T-helper 1 cell treated with Interleukin-12 subunit alpha and Interleukin-12 subunit beta and Interleukin-4 antibody, amounts not matched to agents 30 μg/mL and 1 μg/mL, for 36 hours (primary cell): ENCODE measurements at regions not wholly inside any gene's neighbourhood (a gene's known extent, or its start where the extent isn't known, plus 50 kb on each side); places are given as distances from the start of the nearest gene placed in this dataset.

Source experiments
- H3K27ac Mint-ChIP-seq: one replicate; pipeline ENCODE4 v1.8.0; 2021; ENCODE audit warnings: mild to moderate bottlenecking, mixed read lengths
- H3K27me3 Mint-ChIP-seq: one replicate; pipeline ENCODE4 v1.8.0; 2021; ENCODE audit warnings: low read depth, mixed read lengths
- H3K36me3 Mint-ChIP-seq: one replicate; pipeline ENCODE4 v1.8.0; 2021; ENCODE audit warnings: low read depth, mixed read lengths
- H3K4me1 Mint-ChIP-seq: one replicate; pipeline ENCODE4 v1.8.0; 2021; ENCODE audit warnings: low read depth, mixed read lengths
- H3K4me3 Mint-ChIP-seq: one replicate; pipeline ENCODE4 v1.8.0; 2021; ENCODE audit warnings: mild to moderate bottlenecking, moderate library complexity, mixed read lengths
- H3K9me3 Mint-ChIP-seq: one replicate; pipeline ENCODE4 v1.8.0; 2021; ENCODE audit warnings: mixed read lengths

GRCh38 chr12:39240587-39240986 lies 202.3 kb downstream of the KIF21A start:
- H3K4me3 Mint-ChIP-seq, result no peak overlapping the region
- no peak overlapping the region for H3K27ac Mint-ChIP-seq
- H3K9me3 Mint-ChIP-seq, result no peaks in the 10 kb centered on the region
- no peaks in the 10 kb centered on the region for H3K27me3 Mint-ChIP-seq
- H3K4me1 Mint-ChIP-seq, result no peaks in the 10 kb centered on the region
- H3K36me3 Mint-ChIP-seq, result no peaks in the 10 kb centered on the region

GRCh38 chr12:39239490-39240486 lies 203.1 kb downstream of the KIF21A start:
- no peaks in the 10 kb centered on the region for H3K9me3 Mint-ChIP-seq
- no peaks in the 10 kb centered on the region for H3K36me3 Mint-ChIP-seq
- no peaks in the 10 kb centered on the region for H3K4me1 Mint-ChIP-seq
- no peak overlapping the region for H3K27ac Mint-ChIP-seq
- no peaks in the 10 kb centered on the region for H3K27me3 Mint-ChIP-seq
- H3K4me3 Mint-ChIP-seq, result no peak overlapping the region

DNA sequence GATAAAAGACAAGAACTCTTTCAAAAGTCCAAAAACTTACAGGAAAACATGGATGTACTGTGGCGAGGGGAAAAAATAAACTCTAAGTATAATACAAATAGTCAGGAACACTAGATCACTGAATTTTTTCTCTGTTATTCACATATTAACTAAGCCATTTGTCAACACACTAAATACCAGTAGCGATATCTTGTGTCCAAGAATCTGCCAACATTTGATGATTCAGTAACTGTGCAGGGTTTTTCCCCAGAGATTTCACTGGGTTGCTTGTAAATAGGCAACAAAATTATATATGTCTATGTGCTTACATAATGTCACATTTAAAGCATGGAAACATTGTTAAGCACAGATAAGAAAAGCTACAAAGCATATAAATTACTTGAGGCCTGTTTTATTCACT lies 205.9 kb downstream of the KIF21A start:
- H3K4me1 Mint-ChIP-seq, result no peaks in the 10 kb centered on the region
- H3K4me3 Mint-ChIP-seq, result no peak overlapping the region
- no peaks in the 10 kb centered on the region for H3K36me3 Mint-ChIP-seq
- no peaks in the 10 kb centered on the region for H3K9me3 Mint-ChIP-seq
- no peak overlapping the region for H3K27ac Mint-ChIP-seq
- H3K27me3 Mint-ChIP-seq, result no peaks in the 10 kb centered on the region

GRCh38 chr12:39235990-39236767 lies 206.7 kb downstream of the KIF21A start:
- H3K9me3 Mint-ChIP-seq, result no peaks in the 10 kb centered on the region
- no peak overlapping the region for H3K27ac Mint-ChIP-seq
- no peaks in the 10 kb centered on the region for H3K36me3 Mint-ChIP-seq
- H3K27me3 Mint-ChIP-seq, result no peaks in the 10 kb centered on the region
- no peaks in the 10 kb centered on the region for H3K4me1 Mint-ChIP-seq
- no peak overlapping the region for H3K4me3 Mint-ChIP-seq

DNA sequence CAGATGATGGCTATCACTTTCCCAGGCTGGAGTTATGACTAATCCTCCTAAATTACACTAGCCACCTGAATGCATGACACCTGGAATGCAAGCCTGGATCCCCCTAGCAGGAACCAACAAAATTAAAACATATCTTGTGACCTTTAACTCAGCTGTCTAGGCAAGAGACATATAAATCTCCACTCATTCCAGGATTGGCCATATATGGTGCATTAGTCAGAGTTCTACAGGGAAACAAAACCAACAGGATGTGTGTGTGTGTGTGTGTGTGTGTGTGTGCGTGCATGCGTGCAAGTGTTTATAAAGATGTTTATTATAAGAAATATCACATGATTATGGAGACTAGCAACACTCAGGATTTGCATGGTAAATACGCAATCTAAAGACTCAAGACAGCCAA lies 212.8 kb downstream of the KIF21A start:
- Mint-ChIP-seq H3K4me1 (no peaks in the 10 kb centered on the region), H3K27me3 (no peaks in the 10 kb centered on the region), H3K9me3 (no peaks in the 10 kb centered on the region)

GRCh38 chr12:39227218-39227617 lies 215.7 kb downstream of the KIF21A start:
- Mint-ChIP-seq H3K27ac (no peak overlapping the region), H3K4me1 (no peaks in the 10 kb centered on the region), H3K36me3 (no peaks in the 10 kb centered on the region), H3K4me3 (no peak overlapping the region), H3K27me3 (no peaks in the 10 kb centered on the region), H3K9me3 (no peaks in the 10 kb centered on the region)

More for the DNA sequence above, 212.8 kb downstream of the KIF21A start:
- H3K4me3 Mint-ChIP-seq, result no peak overlapping the region
- H3K36me3 Mint-ChIP-seq, result no peaks in the 10 kb centered on the region
- no peak overlapping the region for H3K27ac Mint-ChIP-seq

DNA sequence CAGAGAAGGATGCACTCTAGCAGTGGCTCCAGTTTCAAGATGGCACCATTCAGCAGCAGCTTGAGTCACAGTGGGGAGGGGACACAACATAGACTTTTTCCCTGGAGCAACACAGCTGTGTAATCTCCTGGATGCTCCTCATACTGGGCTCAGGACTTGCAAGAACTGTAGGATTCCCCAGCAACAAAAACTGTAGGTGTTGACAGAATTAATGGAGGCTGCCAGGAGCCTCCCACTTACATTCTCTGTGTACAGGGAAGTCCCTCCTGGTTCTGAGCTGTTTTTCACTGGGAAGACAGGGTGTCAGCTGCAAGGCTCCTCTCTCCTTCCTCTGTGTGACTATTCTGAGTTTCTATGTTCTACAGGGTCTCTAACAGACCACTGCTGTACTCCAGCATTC lies 217.9 kb downstream of the KIF21A start:
- H3K4me1 Mint-ChIP-seq, result no peaks in the 10 kb centered on the region
- H3K4me3 Mint-ChIP-seq, result no peak overlapping the region
- H3K9me3 Mint-ChIP-seq, result no peaks in the 10 kb centered on the region
- H3K27ac Mint-ChIP-seq, result no peak overlapping the region
- H3K36me3 Mint-ChIP-seq, result no peaks in the 10 kb centered on the region
- H3K27me3 Mint-ChIP-seq, result no peaks in the 10 kb centered on the region

GRCh38 chr12:39205969-39206368 lies 237.0 kb downstream of the KIF21A start:
- Mint-ChIP-seq H3K27me3 (no peaks in the 10 kb centered on the region), H3K9me3 (peaks cover 10% of the 10 kb centered on the region), H3K27ac (no peak overlapping the region), H3K36me3 (no peaks in the 10 kb centered on the region), H3K4me1 (no peaks in the 10 kb centered on the region), H3K4me3 (no peak overlapping the region)

DNA sequence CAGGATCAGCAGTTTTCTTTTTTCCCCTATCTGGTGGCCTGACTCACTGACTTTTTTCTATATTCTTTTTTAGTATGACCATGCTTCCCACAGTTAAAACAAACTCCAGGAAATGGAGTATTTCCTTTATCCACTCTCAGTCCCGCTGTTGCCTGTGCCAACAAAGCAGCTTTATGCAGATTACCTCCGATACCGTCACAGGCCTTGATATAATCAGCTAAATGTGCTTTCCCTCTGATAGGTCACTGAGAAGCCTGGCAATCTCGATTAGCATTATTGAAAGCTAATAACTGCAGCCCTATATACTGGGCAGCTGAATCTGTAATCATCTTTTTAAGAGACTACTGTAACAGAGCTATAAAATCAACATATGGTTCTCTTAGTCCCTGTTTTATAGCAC lies 243.6 kb downstream of the KIF21A start:
- no peaks in the 10 kb centered on the region for H3K36me3 Mint-ChIP-seq
- H3K4me3 Mint-ChIP-seq, result no peak overlapping the region
- peaks cover 8% of the 10 kb centered on the region for H3K9me3 Mint-ChIP-seq
- no peak overlapping the region for H3K27ac Mint-ChIP-seq
- no peaks in the 10 kb centered on the region for H3K27me3 Mint-ChIP-seq
- H3K4me1 Mint-ChIP-seq, result no peaks in the 10 kb centered on the region

DNA sequence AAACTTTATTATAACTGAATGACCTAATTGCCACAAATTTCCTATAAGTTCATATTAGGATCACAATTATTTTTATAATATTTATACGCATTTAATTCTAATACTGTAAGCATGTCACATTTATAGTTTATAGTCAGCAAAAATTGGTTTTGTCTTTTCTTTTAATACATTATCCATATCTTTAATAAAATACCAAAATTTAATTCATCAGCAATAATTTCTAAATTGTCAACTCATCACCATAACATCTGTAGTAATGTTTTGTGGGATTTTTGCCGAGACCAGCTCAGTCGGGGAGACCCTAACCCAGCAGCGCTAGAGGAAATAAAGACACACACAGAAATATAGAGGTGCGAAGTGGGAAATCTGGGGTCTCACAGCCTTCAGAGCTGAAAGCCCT lies 254.2 kb downstream of the KIF21A start:
- H3K27ac Mint-ChIP-seq, result no peak overlapping the region
- peaks cover 3% of the 10 kb centered on the region for H3K9me3 Mint-ChIP-seq
- H3K27me3 Mint-ChIP-seq, result no peaks in the 10 kb centered on the region
- no peaks in the 10 kb centered on the region for H3K36me3 Mint-ChIP-seq
- no peaks in the 10 kb centered on the region for H3K4me1 Mint-ChIP-seq
- no peak overlapping the region for H3K4me3 Mint-ChIP-seq

- no peaks in the 10 kb centered on the region for H3K27me3 Mint-ChIP-seq
- H3K9me3 Mint-ChIP-seq, result no peaks in the 10 kb centered on the region
- no peak overlapping the region for H3K4me3 Mint-ChIP-seq
- no peaks in the 10 kb centered on the region for H3K4me1 Mint-ChIP-seq
- H3K36me3 Mint-ChIP-seq, result no peaks in the 10 kb centered on the region
- H3K27ac Mint-ChIP-seq, result no peak overlapping the region
These were observed 256.2 kb downstream of the KIF21A start for GRCh38 chr12:39186744-39187143.

DNA sequence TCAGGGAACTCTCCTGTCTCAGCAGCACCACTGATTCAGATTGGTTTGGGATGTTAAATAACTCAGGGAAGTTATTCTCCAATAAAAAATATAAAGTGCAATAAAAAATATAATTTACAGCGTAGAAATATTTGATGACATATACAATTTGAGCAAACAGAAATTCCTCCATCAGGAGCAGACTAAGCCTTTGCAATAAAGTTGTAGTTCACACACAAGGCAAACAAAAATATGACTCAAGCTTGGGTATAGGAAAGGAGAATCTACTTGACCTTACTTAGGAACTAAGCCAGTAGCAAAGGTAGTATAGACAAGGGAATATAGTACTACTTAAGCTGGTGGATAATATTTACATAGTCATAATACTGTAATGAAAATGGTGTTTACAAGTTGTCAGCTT lies 264.1 kb downstream of the KIF21A start:
- H3K9me3 Mint-ChIP-seq, result no peaks in the 10 kb centered on the region
- H3K27me3 Mint-ChIP-seq, result no peaks in the 10 kb centered on the region
- no peaks in the 10 kb centered on the region for H3K36me3 Mint-ChIP-seq
- no peaks in the 10 kb centered on the region for H3K4me1 Mint-ChIP-seq
- H3K27ac Mint-ChIP-seq, result no peak overlapping the region
- H3K4me3 Mint-ChIP-seq, result no peak overlapping the region

DNA sequence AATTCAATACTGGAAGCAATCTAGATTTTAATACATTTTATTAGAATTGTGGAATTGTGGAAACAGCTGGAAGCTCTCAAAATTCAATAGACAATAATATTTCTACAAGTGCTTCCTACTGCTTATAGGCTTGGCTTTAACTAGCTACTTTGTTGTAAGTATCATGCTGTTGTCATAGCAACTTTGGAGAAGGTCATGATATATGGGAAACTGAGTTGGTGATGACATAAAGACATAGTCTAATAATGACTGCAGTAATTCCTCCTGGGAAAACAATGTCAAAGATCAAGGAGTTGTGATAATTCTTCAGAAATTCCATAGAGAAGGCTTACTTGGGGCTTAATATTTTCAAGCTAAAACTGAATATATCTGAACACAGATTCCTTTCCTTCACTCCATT lies 266.6 kb downstream of the KIF21A start:
- Mint-ChIP-seq H3K36me3 (no peaks in the 10 kb centered on the region), H3K27ac (no peak overlapping the region), H3K4me3 (no peak overlapping the region)

GRCh38 chr12:39173726-39174125 lies 268.3 kb upstream of the CPNE8 start:
- H3K27me3 Mint-ChIP-seq, result no peaks in the 10 kb centered on the region
- H3K27ac Mint-ChIP-seq, result no peak overlapping the region
- no peaks in the 10 kb centered on the region for H3K4me1 Mint-ChIP-seq
- H3K4me3 Mint-ChIP-seq, result no peak overlapping the region
- H3K9me3 Mint-ChIP-seq, result no peaks in the 10 kb centered on the region
- no peaks in the 10 kb centered on the region for H3K36me3 Mint-ChIP-seq

More for the DNA sequence above, 266.6 kb downstream of the KIF21A start:
- Mint-ChIP-seq H3K4me1 (no peaks in the 10 kb centered on the region), H3K27me3 (no peaks in the 10 kb centered on the region), H3K9me3 (no peaks in the 10 kb centered on the region)

DNA sequence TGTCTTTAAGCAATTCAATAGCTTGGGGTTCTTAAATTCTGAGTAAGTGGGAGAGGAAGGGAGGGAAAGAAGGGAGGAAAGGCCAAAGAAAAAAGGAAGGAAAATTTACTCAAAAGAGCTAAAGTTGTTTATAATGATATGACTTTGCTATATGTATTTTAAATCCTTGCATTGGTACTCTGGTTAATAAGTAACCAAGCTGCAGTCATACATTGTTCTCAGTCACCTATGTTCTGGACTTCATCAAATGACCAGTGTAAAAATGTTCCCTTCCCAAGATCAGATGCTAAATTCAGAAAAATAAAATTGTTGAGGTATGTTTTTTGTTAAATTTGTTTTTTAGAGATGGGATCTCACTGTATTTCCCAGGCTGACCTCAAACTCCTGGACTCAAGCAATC lies 259.9 kb upstream of the CPNE8 start:
- Mint-ChIP-seq H3K9me3 (peaks cover 6% of the 10 kb centered on the region), H3K27ac (no peak overlapping the region), H3K4me1 (no peaks in the 10 kb centered on the region), H3K4me3 (no peak overlapping the region), H3K27me3 (no peaks in the 10 kb centered on the region), H3K36me3 (no peaks in the 10 kb centered on the region)
